ENCODE measurements at regions not wholly inside any gene's neighbourhood (a gene's known extent, or its start where the extent isn't known, plus 50 kb on each side); places are given as distances from the start of the nearest gene placed in this dataset.
"Not testable (repeated sequence)": the region's sequence is repeated elsewhere in the genome, so short reads cannot be mapped to it uniquely, and the experiment has no call there.

DNA sequence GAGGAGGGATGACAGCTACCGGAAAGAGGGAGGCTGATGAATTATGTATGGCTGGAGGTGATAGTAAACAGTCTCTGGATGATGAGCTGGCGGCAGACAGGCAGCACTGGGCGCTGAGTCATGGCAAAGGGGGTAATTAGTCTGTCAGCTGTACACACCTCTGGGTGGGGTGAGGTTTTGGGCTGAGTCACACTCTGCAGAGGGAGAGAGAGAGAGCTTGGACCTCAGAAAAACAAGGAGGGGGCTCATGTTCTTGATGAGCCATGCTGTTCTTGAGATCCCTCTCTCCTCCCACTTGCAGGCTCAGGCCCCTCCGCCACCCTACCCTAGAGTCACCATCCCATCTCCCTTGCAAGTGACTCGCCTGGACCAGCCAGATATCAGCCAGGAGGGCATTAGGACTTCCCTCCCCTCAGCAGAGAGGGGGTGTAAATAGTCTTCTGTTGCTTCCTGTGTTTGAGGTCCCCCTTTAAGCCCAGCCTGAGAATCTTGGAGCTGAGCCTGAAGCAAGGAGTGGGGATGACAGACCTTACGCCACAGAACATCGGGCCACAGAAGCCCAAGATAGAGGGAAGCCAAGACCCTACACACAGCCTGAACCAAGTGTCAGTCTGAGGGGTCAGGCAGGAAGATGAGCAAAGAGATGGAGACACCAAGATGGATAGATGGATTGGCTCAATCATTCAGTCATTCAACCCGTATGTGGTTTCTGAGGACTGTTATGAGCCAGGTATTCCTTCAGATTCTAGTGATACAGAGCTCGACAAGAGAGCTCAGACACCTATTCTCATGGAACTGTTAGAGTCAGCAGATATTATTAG, 383.2 kb upstream of the CCL2 start:
- H3K9me3 ChIP-seq, result no peaks in the 10 kb centered on the region
- 64 to 70% (median 64%) methylated on average over 9 of the region's 9 CpGs for WGBS, 3 donors
- H3K27me3 ChIP-seq, result no peaks in the 10 kb centered on the region
- no peak overlapping the region for H3K27ac ChIP-seq
- intact Hi-C loops (cut with DNase I), result no loop called here
- no peak for TF ChIP-seq EP300 (IDR thresholded peaks at IDR 0.05)
- no peak for TF ChIP-seq POLR2A (IDR thresholded peaks at IDR 0.05)
- TF ChIP-seq, protein P1, sequence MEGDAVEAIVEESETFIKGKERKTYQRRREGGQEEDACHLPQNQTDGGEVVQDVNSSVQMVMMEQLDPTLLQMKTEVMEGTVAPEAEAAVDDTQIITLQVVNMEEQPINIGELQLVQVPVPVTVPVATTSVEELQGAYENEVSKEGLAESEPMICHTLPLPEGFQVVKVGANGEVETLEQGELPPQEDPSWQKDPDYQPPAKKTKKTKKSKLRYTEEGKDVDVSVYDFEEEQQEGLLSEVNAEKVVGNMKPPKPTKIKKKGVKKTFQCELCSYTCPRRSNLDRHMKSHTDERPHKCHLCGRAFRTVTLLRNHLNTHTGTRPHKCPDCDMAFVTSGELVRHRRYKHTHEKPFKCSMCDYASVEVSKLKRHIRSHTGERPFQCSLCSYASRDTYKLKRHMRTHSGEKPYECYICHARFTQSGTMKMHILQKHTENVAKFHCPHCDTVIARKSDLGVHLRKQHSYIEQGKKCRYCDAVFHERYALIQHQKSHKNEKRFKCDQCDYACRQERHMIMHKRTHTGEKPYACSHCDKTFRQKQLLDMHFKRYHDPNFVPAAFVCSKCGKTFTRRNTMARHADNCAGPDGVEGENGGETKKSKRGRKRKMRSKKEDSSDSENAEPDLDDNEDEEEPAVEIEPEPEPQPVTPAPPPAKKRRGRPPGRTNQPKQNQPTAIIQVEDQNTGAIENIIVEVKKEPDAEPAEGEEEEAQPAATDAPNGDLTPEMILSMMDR (IDR thresholded peaks at IDR 0.05), result no peak
- no peak for DNase-seq
- H3K36me3 ChIP-seq, result no peaks in the 10 kb centered on the region
- no peaks in the 10 kb centered on the region for H3K4me1 ChIP-seq (ENCODE audit: insufficient read depth)
- no peak overlapping the region for H3K4me3 ChIP-seq

DNA sequence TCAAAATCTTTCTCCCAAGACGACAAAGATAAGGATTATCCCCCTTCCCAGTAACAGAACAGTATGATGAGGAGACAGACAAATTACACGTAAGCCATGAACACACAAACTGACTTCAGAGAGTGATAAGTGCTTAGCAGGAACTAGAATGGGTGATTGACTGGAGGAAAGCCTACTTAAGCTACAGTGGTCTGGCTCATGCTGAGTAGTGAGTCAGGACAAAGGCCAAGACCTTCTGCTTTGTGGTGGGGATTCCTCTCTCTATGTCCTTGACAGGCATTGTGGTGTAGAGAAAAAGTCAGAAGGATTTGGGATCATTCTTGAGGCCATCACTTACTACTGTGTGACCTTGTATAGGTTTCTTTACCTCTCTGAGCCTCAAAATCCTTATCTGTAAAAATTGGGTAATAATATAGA, 381.9 kb upstream of the CCL2 start:
- H3K4me1 ChIP-seq (ENCODE audit: insufficient read depth), result no peaks in the 10 kb centered on the region
- H3K36me3 ChIP-seq, result no peaks in the 10 kb centered on the region
- TF ChIP-seq EP300 (IDR thresholded peaks at IDR 0.05) (no peak), POLR2A (IDR thresholded peaks at IDR 0.05) (no peak)
- TF ChIP-seq, protein P1 (IDR thresholded peaks at IDR 0.05), result no peak
- H3K27ac ChIP-seq, result no peak overlapping the region
- intact Hi-C loops (cut with DNase I), result no loop called here
- no peaks in the 10 kb centered on the region for H3K9me3 ChIP-seq
- H3K27me3 ChIP-seq, result no peaks in the 10 kb centered on the region
- H3K4me3 ChIP-seq, result no peak overlapping the region
- 71 to 81% (median 73%) methylated on average over 2 of the region's 2 CpGs for WGBS, 3 donors
- DNase-seq, result no peak

DNA sequence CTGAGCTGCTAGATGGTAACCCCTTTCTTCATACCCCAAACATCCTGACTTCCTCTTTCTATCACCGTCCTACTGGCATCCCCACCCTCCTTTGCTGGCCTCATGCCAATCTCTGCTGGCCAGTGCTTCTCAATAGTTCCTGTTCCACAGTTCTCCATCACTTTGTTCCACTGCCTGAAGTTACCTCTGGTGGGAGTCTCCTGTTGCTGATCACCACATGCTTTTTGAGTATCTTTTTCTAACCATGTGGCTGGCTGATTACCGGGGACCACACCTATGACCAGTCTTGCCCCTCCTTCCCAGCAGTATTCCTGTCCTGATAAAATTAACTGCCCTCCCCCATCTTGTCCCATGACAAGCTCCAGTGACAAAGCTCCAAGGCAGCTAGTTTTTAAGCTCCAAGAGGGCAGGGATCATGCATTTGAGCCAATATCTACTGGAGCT, 380.4 kb upstream of the CCL2 start:
- DNase-seq, result no peak

DNA sequence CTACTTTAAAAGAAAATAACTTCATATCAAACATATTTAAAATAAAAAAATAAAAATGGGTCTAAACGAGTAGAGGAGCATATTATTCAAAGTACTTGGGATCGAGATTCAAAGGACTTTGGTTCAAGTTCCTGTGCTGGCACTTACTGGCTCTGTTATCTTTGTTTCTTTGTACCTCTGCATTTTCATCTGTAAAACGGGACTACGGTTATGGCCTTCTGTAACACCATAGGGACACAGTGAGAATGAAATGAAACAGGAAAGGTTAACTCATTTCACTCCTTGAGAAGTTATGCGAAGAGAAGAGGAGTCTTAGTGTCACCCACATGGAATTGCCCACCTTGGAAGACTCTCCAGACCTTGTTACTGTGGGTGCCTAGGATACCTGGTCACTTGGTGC, 379.1 kb upstream of the CCL2 start:
- TF ChIP-seq, protein P1 (IDR thresholded peaks at IDR 0.05), result no peak
- Histone ChIP-seq H3K4me3 (no peak overlapping the region), H3K4me1 (ENCODE audit: insufficient read depth) (no peaks in the 10 kb centered on the region), H3K27ac (no peak overlapping the region), H3K9me3 (no peaks in the 10 kb centered on the region), H3K36me3 (no peaks in the 10 kb centered on the region), H3K27me3 (no peaks in the 10 kb centered on the region)
- no peak for DNase-seq
- WGBS, 3 donors, result 70 to 79% (median 70%) methylated on average over 5 of the region's 5 CpGs
- intact Hi-C loops (cut with DNase I), result no loop called here

More for the DNA sequence above, 380.4 kb upstream of the CCL2 start:
- H3K9me3 ChIP-seq, result no peaks in the 10 kb centered on the region
- TF ChIP-seq EP300 (IDR thresholded peaks at IDR 0.05) (no peak), POLR2A (IDR thresholded peaks at IDR 0.05) (no peak)
- TF ChIP-seq, protein P1 (IDR thresholded peaks at IDR 0.05), result no peak
- WGBS, 3 donors, result 56 to 68% (median 63%) methylated on average over 2 of the region's 2 CpGs
- intact Hi-C loops (cut with DNase I), result no loop called here
- no peaks in the 10 kb centered on the region for H3K4me1 ChIP-seq (ENCODE audit: insufficient read depth)
- no peak overlapping the region for H3K4me3 ChIP-seq
- H3K27ac ChIP-seq, result no peak overlapping the region
- H3K27me3 ChIP-seq, result no peaks in the 10 kb centered on the region
- H3K36me3 ChIP-seq, result no peaks in the 10 kb centered on the region

DNA sequence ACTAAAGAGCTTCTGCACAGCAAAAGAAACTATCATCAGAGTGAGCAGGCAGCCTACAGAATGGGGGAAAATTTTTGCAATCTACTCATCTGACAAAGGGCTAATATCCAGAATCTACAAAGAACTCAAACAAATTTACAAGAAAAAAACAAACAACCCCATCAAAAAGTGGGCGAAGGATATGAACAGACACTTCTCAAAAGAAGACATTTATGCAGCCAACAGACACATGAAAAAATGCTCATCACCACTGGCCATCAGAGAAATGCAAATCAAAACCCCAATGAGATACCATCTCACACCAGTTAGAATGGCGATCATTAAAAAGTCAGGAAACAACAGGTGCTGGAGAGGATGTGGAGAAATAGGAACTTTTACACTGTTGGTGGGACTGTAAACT, 372.8 kb upstream of the CCL2 start:
- H3K36me3 ChIP-seq; intact Hi-C loops (cut with DNase I); H3K4me1 ChIP-seq (ENCODE audit: insufficient read depth); DNase-seq; H3K9me3 ChIP-seq; H3K27me3 ChIP-seq; H3K27ac ChIP-seq; H3K4me3 ChIP-seq: not testable (repeated sequence)
- 87 to 91% (median 88%) methylated on average over 1 to 2 of the region's 2 CpGs for WGBS, 3 donors

DNA sequence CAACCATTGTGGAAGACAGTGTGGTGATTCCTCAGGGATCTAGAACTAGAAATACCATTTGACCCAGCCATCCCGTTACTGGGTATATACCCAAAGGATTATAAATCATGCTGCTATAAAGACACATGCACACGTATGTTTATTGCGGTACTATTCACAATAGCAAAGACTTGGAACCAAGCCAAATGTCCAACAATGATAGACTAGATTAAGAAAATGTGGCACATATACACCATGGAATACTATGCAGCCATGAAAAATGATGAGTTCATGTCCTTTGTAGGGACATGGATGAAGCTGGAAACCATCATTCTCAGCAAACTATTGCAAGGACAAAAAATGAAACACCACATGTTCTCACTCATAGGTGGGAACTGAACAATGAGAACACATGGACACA, 372.4 kb upstream of the CCL2 start:
- H3K4me1 ChIP-seq (ENCODE audit: insufficient read depth); H3K4me3 ChIP-seq; DNase-seq; H3K27me3 ChIP-seq; H3K36me3 ChIP-seq; H3K27ac ChIP-seq; intact Hi-C loops (cut with DNase I); H3K9me3 ChIP-seq: not testable (repeated sequence)
- WGBS, 3 donors, result 77 to 98% (median 88%) methylated on average over 3 of the region's 3 CpGs
